OCI-LY1 (cell line): ENCODE measurements at regions not wholly inside any gene's neighbourhood (a gene's known extent, or its start where the extent isn't known, plus 50 kb on each side); places are given as distances from the start of the nearest gene placed in this dataset.

Experiments used
- H2AFZ ChIP-seq: fragments of 200-600 bp; sonication (generic), shearing (Covaris generic); 2 replicates; pipeline ENCODE4 v1.6.0; 2014; ENCODE audit warnings: antibody characterized with exemption, mild to moderate bottlenecking, low read length
- H3F3A ChIP-seq: fragments of 200-600 bp; sonication (generic), shearing (Covaris generic); 2 replicates; pipeline ENCODE4 v1.6.0; 2014; ENCODE audit warnings: mild to moderate bottlenecking, antibody characterized with exemption, low read length, moderate library complexity; ENCODE audit not compliant: insufficient read depth
- H3K27ac ChIP-seq: fragments of 200-600 bp; sonication (generic); 2 replicates; pipeline ENCODE4 v1.5.1; 2014; ENCODE audit warnings: low read length, mixed run types, mild to moderate bottlenecking, low read depth; ENCODE audit not compliant: poor library complexity, severe bottlenecking
- H3K27me3 ChIP-seq: fragments of 200-600 bp; sonication (generic); 2 replicates; pipeline ENCODE4 v1.6.0; 2014; ENCODE audit warnings: antibody characterized with exemption, mild to moderate bottlenecking, low read length, moderate library complexity; ENCODE audit not compliant: insufficient read depth
- H3K36me3 ChIP-seq: fragments of 200-600 bp; sonication (generic); 2 replicates; pipeline ENCODE4 v1.6.1; 2014; ENCODE audit warnings: mild to moderate bottlenecking, antibody characterized with exemption, low read length, moderate library complexity, mixed read lengths; ENCODE audit not compliant: insufficient read depth
- H3K4me1 ChIP-seq: fragments of 200-600 bp; sonication (generic); 2 replicates; pipeline ENCODE4 v1.5.1; 2014; ENCODE audit warnings: mild to moderate bottlenecking, low read length, moderate library complexity; ENCODE audit not compliant: insufficient read depth, severe bottlenecking
- H3K4me2 ChIP-seq: fragments of 200-600 bp; sonication (generic), shearing (Covaris generic); 2 replicates; pipeline ENCODE4 v1.6.1; 2014; ENCODE audit warnings: low read length
- H3K4me3 ChIP-seq: fragments of 200-600 bp; sonication (generic); 2 replicates; pipeline ENCODE4 v1.5.1; 2014; ENCODE audit warnings: low read length, low read depth, mild to moderate bottlenecking, mixed read lengths; ENCODE audit not compliant: poor library complexity, severe bottlenecking
- H3K79me2 ChIP-seq: fragments of 200-600 bp; shearing (Covaris generic); 2 replicates; pipeline ENCODE4 v1.6.1; 2016; ENCODE audit warnings: mixed run types, low read length, mixed read lengths; ENCODE audit not compliant: insufficient read depth
- H3K9ac ChIP-seq: fragments of 200-600 bp; sonication (generic), shearing (Covaris generic); 2 replicates; pipeline ENCODE4 v1.6.1; 2014; ENCODE audit warnings: mild to moderate bottlenecking, low read length, mixed read lengths
- H3K9me2 ChIP-seq: fragments of 200-600 bp; sonication (generic), shearing (Covaris generic); 2 replicates; pipeline ENCODE4 v1.6.1; 2014; ENCODE audit warnings: low read depth, mild to moderate bottlenecking, low read length, mixed read lengths
- H3K9me3 ChIP-seq: fragments of 200-600 bp; shearing (Covaris generic); 2 replicates; pipeline ENCODE4 v1.6.1; 2014; ENCODE audit warnings: low read length, mixed read lengths
- H4K20me1 ChIP-seq: fragments of 200-600 bp; sonication (generic), shearing (Covaris generic); 2 replicates; pipeline ENCODE4 v1.6.0; 2016; ENCODE audit warnings: mild to moderate bottlenecking, low read length; ENCODE audit not compliant: insufficient read depth
- EZH2 ChIP-seq: fragments of 200-600 bp; sonication (generic), shearing (Covaris generic); IDR thresholded peaks from 2 replicates; pipeline ENCODE4 v1.8.0; 2017; ENCODE audit warnings: borderline replicate concordance, mixed run types, mild to moderate bottlenecking, antibody characterized with exemption, low read length, moderate library complexity, mixed read lengths
- TF ChIP-seq, protein P1 (sequence below): fragments of 200-600 bp; sonication (generic), shearing (Covaris generic); IDR thresholded peaks from 2 replicates; pipeline ENCODE4 v1.5.1; 2017; ENCODE audit warnings: mild to moderate bottlenecking, antibody characterized with exemption, low read length, moderate library complexity, mixed read lengths

DNA sequence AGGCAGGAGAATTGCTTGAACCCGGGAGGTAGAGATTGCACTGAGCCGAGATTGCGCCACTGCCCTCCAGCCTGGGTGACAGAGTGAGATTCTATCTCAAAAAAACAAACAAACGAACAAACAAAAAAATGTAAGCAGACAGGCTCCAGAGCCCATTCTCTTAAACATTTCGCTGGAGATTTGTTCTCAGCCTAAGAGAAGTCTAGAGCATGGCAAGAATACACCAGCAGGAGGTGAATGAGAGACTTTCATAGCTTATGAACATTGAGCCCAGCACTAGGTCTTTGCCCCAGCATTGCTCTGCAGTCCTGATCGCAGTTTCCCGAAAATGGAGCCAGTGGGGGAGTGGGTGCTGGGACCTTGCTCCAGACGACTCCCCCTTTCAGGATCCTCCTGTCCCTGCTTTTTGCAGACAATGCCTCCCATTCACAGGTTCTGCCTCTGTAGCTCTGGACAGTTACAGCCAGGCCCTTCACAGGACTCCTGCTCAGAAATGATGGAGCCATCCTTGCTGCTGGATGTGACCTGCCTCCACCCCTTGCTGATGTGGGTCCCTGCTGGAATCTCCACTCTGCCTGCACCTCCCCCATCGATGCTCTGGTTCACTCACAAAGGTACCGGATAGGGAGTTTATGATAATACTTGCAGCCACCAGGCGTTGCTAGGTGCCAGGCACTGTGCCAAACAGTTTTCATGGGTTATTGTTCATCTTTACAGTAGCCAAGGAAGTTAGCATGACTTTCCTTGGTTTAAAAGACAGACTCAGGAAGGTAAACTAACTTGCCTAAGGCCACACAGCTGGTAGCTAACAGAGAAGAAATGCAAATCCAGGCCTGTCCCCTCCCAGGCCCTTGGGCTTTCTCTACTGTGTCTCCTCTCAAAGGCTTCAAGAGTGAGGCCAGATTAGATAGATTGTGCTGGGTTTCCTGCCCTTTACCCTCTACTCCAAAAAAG is 329.7 kb upstream of the TLE3 start:
- H3K36me3 ChIP-seq, result no peaks in the 10 kb centered on the region
- TF ChIP-seq EZH2, result no peak
- TF ChIP-seq, protein P1, sequence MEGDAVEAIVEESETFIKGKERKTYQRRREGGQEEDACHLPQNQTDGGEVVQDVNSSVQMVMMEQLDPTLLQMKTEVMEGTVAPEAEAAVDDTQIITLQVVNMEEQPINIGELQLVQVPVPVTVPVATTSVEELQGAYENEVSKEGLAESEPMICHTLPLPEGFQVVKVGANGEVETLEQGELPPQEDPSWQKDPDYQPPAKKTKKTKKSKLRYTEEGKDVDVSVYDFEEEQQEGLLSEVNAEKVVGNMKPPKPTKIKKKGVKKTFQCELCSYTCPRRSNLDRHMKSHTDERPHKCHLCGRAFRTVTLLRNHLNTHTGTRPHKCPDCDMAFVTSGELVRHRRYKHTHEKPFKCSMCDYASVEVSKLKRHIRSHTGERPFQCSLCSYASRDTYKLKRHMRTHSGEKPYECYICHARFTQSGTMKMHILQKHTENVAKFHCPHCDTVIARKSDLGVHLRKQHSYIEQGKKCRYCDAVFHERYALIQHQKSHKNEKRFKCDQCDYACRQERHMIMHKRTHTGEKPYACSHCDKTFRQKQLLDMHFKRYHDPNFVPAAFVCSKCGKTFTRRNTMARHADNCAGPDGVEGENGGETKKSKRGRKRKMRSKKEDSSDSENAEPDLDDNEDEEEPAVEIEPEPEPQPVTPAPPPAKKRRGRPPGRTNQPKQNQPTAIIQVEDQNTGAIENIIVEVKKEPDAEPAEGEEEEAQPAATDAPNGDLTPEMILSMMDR, result no peak
- H3K4me3 ChIP-seq, result no peak overlapping the region
- no peak overlapping the region for H3K4me2 ChIP-seq
- H3K79me2 ChIP-seq, result no peaks in the 10 kb centered on the region
- no peaks in the 10 kb centered on the region; the same call in 1 of the 2 replicates for H3K27me3 ChIP-seq
- no peak overlapping the region for H3K27ac ChIP-seq
- H3K4me1 ChIP-seq, result no peaks in the 10 kb centered on the region
- H3F3A ChIP-seq, result no peaks in the 10 kb centered on the region
- no peak overlapping the region for H3K9ac ChIP-seq
- H2AFZ ChIP-seq, result no peak overlapping the region
- no peaks in the 10 kb centered on the region for H4K20me1 ChIP-seq
- H3K9me2 ChIP-seq, result no peaks in the 10 kb centered on the region
- no peaks in the 10 kb centered on the region for H3K9me3 ChIP-seq

DNA sequence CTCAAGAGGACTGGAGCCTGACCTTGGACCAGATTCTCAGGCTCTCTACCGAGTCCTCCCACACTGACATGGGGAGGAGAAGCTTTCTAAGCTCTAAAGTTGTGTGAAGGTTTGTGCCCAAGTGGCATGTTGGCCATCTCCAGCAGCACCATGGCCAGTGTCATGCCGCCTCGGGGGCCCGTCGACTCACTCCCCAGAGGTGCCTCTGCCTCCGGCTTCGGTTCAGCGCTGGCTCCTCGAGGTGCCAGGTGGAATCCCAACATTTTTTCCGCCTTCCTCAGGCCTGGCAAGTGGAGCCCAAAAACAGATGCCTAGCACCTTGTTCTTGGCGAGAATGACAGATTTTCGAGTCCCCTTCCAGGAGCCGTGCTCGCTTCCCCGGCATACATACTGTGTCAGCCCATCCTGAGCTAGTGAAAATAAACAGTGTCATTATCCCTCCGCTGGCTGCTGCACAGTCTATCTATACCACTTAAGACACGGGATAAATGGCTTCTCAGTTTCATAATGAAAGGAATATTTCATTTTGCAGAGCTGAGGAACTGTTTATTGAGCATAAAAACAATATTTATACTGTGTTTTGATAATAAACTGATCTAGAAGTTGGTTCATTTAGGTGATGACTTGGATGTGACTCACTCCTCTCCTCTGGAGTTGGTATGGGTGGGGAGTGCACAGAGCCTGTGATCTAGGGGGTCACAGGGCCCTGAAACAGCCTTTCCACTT is 328.5 kb upstream of the TLE3 start:
- H3K27ac ChIP-seq, result no peak overlapping the region
- no peaks in the 10 kb centered on the region for H3F3A ChIP-seq
- H3K9ac ChIP-seq, result no peak overlapping the region
- H3K9me3 ChIP-seq, result no peaks in the 10 kb centered on the region
- no peaks in the 10 kb centered on the region for H3K4me1 ChIP-seq
- H4K20me1 ChIP-seq, result no peaks in the 10 kb centered on the region
- H3K4me3 ChIP-seq, result no peak overlapping the region
- no peak overlapping the region for H2AFZ ChIP-seq
- H3K9me2 ChIP-seq, result no peaks in the 10 kb centered on the region
- no peaks in the 10 kb centered on the region for H3K27me3 ChIP-seq
- no peaks in the 10 kb centered on the region for H3K36me3 ChIP-seq
- no peaks in the 10 kb centered on the region for H3K79me2 ChIP-seq
- TF ChIP-seq EZH2, result no peak
- TF ChIP-seq, protein P1, result no peak
- no peak overlapping the region for H3K4me2 ChIP-seq

DNA sequence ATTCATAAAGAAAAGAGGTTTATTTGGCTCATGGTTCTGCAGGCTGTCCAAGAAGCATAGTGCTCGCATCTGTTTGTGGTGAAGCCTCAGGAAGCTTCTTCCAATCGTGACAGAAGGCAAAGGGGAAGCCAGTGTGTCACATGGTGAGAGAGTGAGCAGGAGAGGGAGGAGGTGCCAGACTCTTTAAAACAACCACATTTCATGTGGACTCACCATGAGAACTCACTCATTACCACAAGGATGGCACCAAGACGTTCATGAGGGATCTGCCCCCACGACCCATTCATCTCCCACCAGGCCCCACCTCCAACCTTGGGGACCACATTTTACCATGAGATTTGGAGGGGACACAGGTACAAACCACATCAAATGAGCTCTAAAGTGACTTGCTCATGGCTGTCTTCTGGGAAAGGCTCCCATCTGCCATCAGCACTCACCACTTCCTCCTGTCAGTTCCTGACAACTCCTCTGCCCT is 327.3 kb upstream of the TLE3 start:
- H3F3A ChIP-seq, result no peaks in the 10 kb centered on the region
- no peak overlapping the region for H3K4me2 ChIP-seq
- no peak for TF ChIP-seq EZH2
- TF ChIP-seq, protein P1, result no peak
- no peaks in the 10 kb centered on the region for H3K4me1 ChIP-seq
- no peaks in the 10 kb centered on the region for H3K9me3 ChIP-seq
- H3K79me2 ChIP-seq, result no peaks in the 10 kb centered on the region
- H3K9me2 ChIP-seq, result no peaks in the 10 kb centered on the region
- H3K36me3 ChIP-seq, result no peaks in the 10 kb centered on the region
- no peak overlapping the region for H3K4me3 ChIP-seq
- H3K27ac ChIP-seq, result no peak overlapping the region
- no peaks in the 10 kb centered on the region for H4K20me1 ChIP-seq
- H2AFZ ChIP-seq, result no peak overlapping the region
- no peak overlapping the region for H3K9ac ChIP-seq
- no peaks in the 10 kb centered on the region for H3K27me3 ChIP-seq
